GM12878 (cell line): ENCODE measurements at regions not wholly inside any gene's neighbourhood (a gene's known extent, or its start where the extent isn't known, plus 50 kb on each side); places are given as distances from the start of the nearest gene placed in this dataset.

Experiments
- ATAC-seq: fragments of 200-7000 bp; cut with Tn5 transposase; 3 replicates; pipeline ENCODE4 v1.9.1; 2020; ENCODE audit warnings: mild to moderate bottlenecking, moderate library complexity
- BruUV-seq: library from RNA; stranded (reverse); fragments of 400-500 nt; replicated peaks from 2 replicates; lab custom pipeline; 2021; lab: Mats Ljungman, UMichigan
- CTCF ChIA-PET: fragments of 300-600 bp; sonication (Branson Sonifier 250); formaldehyde crosslinking; extraction: SDS; loops from one replicate; lab custom pipeline; 2021; ENCODE audit warnings: inconsistent platforms; lab: Yijun Ruan, JAX
- POLR2A ChIA-PET: fragments of 350-600 bp; formaldehyde crosslinking; extraction: SDS; loops from one replicate; lab custom pipeline; 2021; ENCODE audit warnings: inconsistent platforms; lab: Charles Lee
- RAD21 ChIA-PET: fragments of 300-600 bp; sonication (Branson Sonifier 250); formaldehyde crosslinking; loops from one replicate; lab custom pipeline; 2023; ENCODE audit warnings: antibody characterized with exemption; ENCODE audit not compliant: unreplicated experiment; lab: Charles Lee
- SMC1A ChIA-PET: fragments of 300-600 bp; sonication (Branson Sonifier 250); formaldehyde crosslinking; loops from one replicate; lab custom pipeline; 2023; ENCODE audit not compliant: unreplicated experiment, uncharacterized antibody; lab: Charles Lee
- DNase-seq: peaks from one replicate; pipeline ENCODE4 v3.0.0-alpha.2; 2011; ENCODE audit warnings: low read depth, low spot score
- FAIRE-seq: peaks from 3 replicates; lab custom pipeline; 2011; peaks lifted over from hg19 to GRCh38; lab: Jason Lieb, UNC
- H2AFZ ChIP-seq: 2 replicates; pipeline ENCODE4 v1.6.0; 2011; ENCODE audit warnings: low read depth, low read length, control low read depth; ENCODE audit not compliant: control insufficient read depth
- H3K27ac ChIP-seq: 2 replicates; pipeline ENCODE4 v1.5.1; 2011; ENCODE audit warnings: control low read depth; ENCODE audit not compliant: control insufficient read depth, insufficient read depth
- H3K27me3 ChIP-seq, 2 experiments: replicated peaks in 1 of 2; 2 replicates each; pipeline versions ENCODE4 v1.6.0 to v1.6.1; 2011; ENCODE audit warnings: low read length in 1 of 2; ENCODE audit not compliant: control insufficient read depth in 2 of 2, insufficient read depth in 2 of 2
- H3K36me3 ChIP-seq, 2 experiments: 2 replicates each; pipeline ENCODE4 v1.5.1; 2011; ENCODE audit warnings: low read length in 1 of 2; ENCODE audit not compliant: control insufficient read depth in 2 of 2, insufficient read depth in 2 of 2
- H3K4me1 ChIP-seq: 2 replicates; pipeline ENCODE4 v1.6.1; 2011; ENCODE audit warnings: mild to moderate bottlenecking, low read length, moderate library complexity, mixed read lengths; ENCODE audit not compliant: control insufficient read depth, insufficient read depth
- H3K4me2 ChIP-seq: 2 replicates; pipeline ENCODE4 v1.6.0; 2011; ENCODE audit warnings: control low read depth; ENCODE audit not compliant: control insufficient read depth, insufficient read depth
- H3K4me3 ChIP-seq: fragments of 200-600 bp; sonication (generic); 2 replicates; pipeline ENCODE4 v1.5.1; 2016
- H3K79me2 ChIP-seq: 2 replicates; pipeline ENCODE4 v1.6.0; 2011; ENCODE audit warnings: low read length; ENCODE audit not compliant: control insufficient read depth, insufficient read depth
- H3K9ac ChIP-seq: 2 replicates; pipeline ENCODE4 v1.8.0; 2011; ENCODE audit warnings: low read length, control low read depth, mixed read lengths; ENCODE audit not compliant: control insufficient read depth, insufficient read depth
- H3K9me3 ChIP-seq: replicated peaks from 3 replicates; pipeline ENCODE4 v1.5.1; 2011; ENCODE audit warnings: mild to moderate bottlenecking, low read length; ENCODE audit not compliant: control insufficient read depth, insufficient read depth
- H4K20me1 ChIP-seq: 2 replicates; pipeline ENCODE4 v1.6.0; 2011; ENCODE audit not compliant: control insufficient read depth, insufficient read depth
- HDAC2 ChIP-seq: fragments of 200-600 bp; sonication (generic); IDR thresholded peaks from 2 replicates; pipeline ENCODE4 v1.6.1; 2017
- HDGF ChIP-seq: fragments of 450-650 bp; IDR thresholded peaks from 2 replicates; pipeline ENCODE4 v1.6.1; 2016; ENCODE audit warnings: antibody characterized with exemption
- IKZF2 ChIP-seq, 2 experiments: fragments of 450-650 bp; IDR thresholded peaks; 2 replicates each; pipeline ENCODE4 v1.6.1; 2017; ENCODE audit warnings: mild to moderate bottlenecking in 2 of 2, moderate library complexity in 2 of 2
- KLF5 ChIP-seq: fragments of 450-650 bp; IDR thresholded peaks from 2 replicates; pipeline ENCODE4 v1.6.1; 2014; ENCODE audit warnings: mild to moderate bottlenecking; ENCODE audit not compliant: partially characterized antibody
- MEF2A ChIP-seq: IDR thresholded peaks from 2 replicates; pipeline ENCODE4 v1.6.1; 2011; ENCODE audit warnings: low read depth, mild to moderate bottlenecking, low read length, moderate library complexity; ENCODE audit not compliant: insufficient read depth
- MEF2B ChIP-seq: fragments of 450-650 bp; IDR thresholded peaks from 2 replicates; pipeline ENCODE4 v1.6.1; 2018; ENCODE audit warnings: mild to moderate bottlenecking, moderate library complexity; ENCODE audit not compliant: partially characterized antibody, poor library complexity, severe bottlenecking
- POLR2A ChIP-seq: IDR thresholded peaks from 2 replicates; pipeline ENCODE4 v1.6.1; 2011; ENCODE audit warnings: low read depth, mild to moderate bottlenecking, low read length
- RFX5 ChIP-seq: IDR thresholded peaks from 2 replicates; pipeline ENCODE4 v1.6.1; 2011; ENCODE audit warnings: low read depth, low read length, improper control_type of control experiment
- RUNX3 ChIP-seq: IDR thresholded peaks from 2 replicates; pipeline ENCODE4 v1.6.1; 2012; ENCODE audit warnings: low read length, inconsistent platforms
- SRF ChIP-seq, 2 experiments: IDR thresholded peaks; 2 replicates each; pipeline ENCODE4 v1.6.1; 2011; ENCODE audit warnings: low read depth in 2 of 2, low read length in 2 of 2, mild to moderate bottlenecking in 1 of 2, moderate library complexity in 1 of 2
- WGBS: methylation state at CpG from one replicate; pipeline ENCODE4 v1.1.6; 2016; ENCODE audit warnings: low lambda C conversion rate; ENCODE audit not compliant: insufficient replicate concordance, insufficient coverage; ENCODE audit errors: missing lambda C conversion rate; 5-methylcytosine and 5-hydroxymethylcytosine counted together
- in situ Hi-C: fragments of 300-500 bp; cut with MboI; formaldehyde crosslinking; loops from 9 replicates; pipeline ENCODE4 v1.14.3; 2018; ENCODE audit warnings: mixed read lengths
- intact Hi-C: fragments of 100-400 bp; cut with micrococcal nuclease; formaldehyde crosslinking; loops from one replicate; pipeline ENCODE4 v1.14.2; 2022; ENCODE audit not compliant: unreplicated experiment
- TF ChIP-seq, protein P1 (sequence below): fragments of 450-650 bp; IDR thresholded peaks from 2 replicates; pipeline ENCODE4 v1.6.1; 2016; ENCODE audit warnings: mild to moderate bottlenecking
- TF ChIP-seq, protein P2 (sequence below): fragments of 450-650 bp; formaldehyde crosslinking; IDR thresholded peaks from 2 replicates; pipeline ENCODE4 v1.4.0; 2022; ENCODE audit warnings: mild to moderate bottlenecking, moderate library complexity

DNA sequence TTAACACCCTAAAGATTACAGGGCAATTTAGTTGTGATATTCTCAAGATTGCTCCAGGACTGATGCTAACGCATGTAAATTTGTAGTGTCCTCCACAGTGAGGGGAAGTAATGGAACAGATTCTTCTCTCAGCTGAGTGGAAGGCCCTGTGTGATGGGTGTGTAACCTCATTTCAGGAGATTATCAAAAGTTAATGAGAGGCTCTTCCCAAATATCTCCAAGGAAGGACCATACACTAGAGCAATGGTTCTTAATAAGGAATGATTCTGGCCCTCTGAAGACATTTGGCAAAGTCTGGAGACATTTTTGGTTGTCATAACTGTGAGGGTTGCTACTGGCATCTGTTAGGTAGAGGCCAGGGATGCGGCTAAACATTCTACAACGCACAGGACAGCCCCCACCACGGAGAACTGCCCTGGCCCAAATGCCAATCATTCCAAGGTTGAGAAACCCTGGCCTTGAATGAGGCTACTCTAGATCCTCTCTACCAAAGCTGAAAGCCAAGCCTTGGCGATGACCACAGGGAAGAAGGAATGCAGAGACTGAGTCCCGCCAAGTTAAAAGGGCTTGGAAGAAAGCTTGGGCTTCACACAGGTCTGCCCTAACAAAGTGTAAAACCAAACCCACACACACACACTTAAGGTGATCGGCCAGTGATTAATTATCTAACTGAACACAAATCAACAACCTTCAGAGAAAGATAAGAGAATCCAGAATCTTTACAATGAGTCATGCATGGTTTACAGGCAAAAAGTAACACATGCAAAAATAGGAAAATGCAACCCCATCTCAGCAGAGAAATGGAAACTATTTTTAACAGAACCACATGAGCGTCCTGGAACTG, 135.8 kb downstream of the SYF2 start (continued):
- TF ChIP-seq, protein P1, sequence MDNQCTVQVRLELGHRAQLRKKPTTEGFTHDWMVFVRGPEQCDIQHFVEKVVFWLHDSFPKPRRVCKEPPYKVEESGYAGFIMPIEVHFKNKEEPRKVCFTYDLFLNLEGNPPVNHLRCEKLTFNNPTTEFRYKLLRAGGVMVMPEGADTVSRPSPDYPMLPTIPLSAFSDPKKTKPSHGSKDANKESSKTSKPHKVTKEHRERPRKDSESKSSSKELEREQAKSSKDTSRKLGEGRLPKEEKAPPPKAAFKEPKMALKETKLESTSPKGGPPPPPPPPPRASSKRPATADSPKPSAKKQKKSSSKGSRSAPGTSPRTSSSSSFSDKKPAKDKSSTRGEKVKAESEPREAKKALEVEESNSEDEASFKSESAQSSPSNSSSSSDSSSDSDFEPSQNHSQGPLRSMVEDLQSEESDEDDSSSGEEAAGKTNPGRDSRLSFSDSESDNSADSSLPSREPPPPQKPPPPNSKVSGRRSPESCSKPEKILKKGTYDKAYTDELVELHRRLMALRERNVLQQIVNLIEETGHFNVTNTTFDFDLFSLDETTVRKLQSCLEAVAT, result no peak
- TF ChIP-seq HDGF (no peak), HDAC2 (no peak)

DNA sequence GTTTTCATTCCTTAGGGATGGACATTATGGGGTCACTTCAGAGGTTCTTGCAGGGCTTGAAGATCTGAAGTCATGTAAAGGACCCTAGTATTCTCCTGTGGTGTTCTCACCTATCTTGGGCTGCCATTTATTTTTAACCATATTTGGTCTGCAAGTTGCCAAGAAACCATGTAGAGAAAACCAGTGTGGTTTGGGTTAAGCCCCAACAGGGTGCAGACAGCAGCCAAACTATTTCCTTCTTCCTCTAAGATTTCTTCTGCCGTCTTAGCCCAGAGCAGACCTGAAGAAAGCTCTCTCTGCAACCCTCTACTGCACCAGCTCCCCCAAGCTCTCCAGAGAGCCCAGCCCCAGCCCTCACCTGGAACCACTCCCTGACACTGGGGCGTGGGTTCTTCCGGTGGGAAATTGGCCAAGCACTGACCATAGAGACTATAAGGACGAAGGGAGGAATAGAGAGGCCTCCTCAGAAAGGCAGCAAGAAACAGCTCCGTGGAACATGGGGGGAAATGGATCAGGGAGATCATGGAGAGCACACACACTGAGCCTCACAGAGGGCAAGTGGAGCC, 136.6 kb downstream of the SYF2 start:
- FAIRE-seq (peak; percentile 59), DNase-seq (no peak), ATAC-seq (peak; percentile 56)
- H3K9ac ChIP-seq, result no peak overlapping the region
- H2AFZ ChIP-seq, result no peak overlapping the region; the same call in 1 of the 2 replicates
- TF ChIP-seq, protein P2, sequence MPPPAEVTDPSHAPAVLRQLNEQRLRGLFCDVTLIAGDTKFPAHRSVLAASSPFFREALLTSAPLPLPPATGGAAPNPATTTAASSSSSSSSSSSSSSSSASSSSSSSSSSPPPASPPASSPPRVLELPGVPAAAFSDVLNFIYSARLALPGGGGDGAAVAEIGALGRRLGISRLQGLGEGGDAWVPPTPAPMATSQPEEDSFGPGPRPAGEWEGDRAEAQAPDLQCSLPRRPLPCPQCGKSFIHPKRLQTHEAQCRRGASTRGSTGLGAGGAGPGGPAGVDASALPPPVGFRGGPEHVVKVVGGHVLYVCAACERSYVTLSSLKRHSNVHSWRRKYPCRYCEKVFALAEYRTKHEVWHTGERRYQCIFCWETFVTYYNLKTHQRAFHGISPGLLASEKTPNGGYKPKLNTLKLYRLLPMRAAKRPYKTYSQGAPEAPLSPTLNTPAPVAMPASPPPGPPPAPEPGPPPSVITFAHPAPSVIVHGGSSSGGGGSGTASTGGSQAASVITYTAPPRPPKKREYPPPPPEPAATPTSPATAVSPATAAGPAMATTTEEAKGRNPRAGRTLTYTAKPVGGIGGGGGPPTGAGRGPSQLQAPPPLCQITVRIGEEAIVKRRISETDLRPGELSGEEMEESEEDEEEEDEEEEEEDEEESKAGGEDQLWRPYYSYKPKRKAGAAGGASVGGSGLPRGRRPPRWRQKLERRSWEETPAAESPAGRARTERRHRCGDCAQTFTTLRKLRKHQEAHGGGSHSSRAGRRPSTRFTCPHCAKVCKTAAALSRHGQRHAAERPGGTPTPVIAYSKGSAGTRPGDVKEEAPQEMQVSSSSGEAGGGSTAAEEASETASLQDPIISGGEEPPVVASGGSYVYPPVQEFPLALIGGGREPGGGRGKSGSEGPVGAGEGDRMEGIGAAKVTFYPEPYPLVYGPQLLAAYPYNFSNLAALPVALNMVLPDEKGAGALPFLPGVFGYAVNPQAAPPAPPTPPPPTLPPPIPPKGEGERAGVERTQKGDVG, result no peak
- 0 out of 4 replicates have a peak, but pooled peaks of 1 of the 2 experiments have one; percentile 14 for TF ChIP-seq IKZF2 (IDR thresholded peaks at IDR 0.05)
- 0 out of 2 replicates have a peak, but pooled peaks have one; percentile 44 for TF ChIP-seq MEF2A
- no peak for TF ChIP-seq POLR2A
- peak; percentile 77 for TF ChIP-seq RUNX3
- TF ChIP-seq MEF2B, result peak; percentile 9
- no peak for TF ChIP-seq RFX5
- no peak for TF ChIP-seq KLF5
- peak in 1 of 2 experiments; percentile 69; a peak in 1 of 4 replicates for TF ChIP-seq SRF (IDR thresholded peaks at IDR 0.05; ENCODE audit: low read depth in 2 of 2, low read length in 2 of 2)
- H3K27me3 ChIP-seq, result no peaks in the 10 kb centered on the region; a peak in 1 of 4 replicates
- ChIA-PET RAD21 (interaction anchor here (0.7 to 7.6 kb wide), 3 partner anchors 64 to 246 kb away, joined by 4 to 60 read pairs (median 5); no protein-coding TSS in a partner anchor), SMC1A (interaction anchor here (0.6 to 8.7 kb wide), 5 partner anchors 25 to 408 kb away, joined by 3 to 61 read pairs (median 3); no protein-coding TSS in a partner anchor), CTCF (interaction anchor here (1.4 to 1.5 kb wide), 2 partner anchors 53 to 61 kb away, joined by 3 to 5 read pairs; no protein-coding TSS in a partner anchor), POLR2A (no interaction called here)
- in situ Hi-C loops (no loop called here), intact Hi-C loops (no loop called here)
- H3K4me3 ChIP-seq, result no peak overlapping the region
- WGBS, result 9% methylated on average over 5 of the region's 5 CpGs
- peak overlapping the region; percentile 32; the same call in 1 of the 2 replicates for H3K4me2 ChIP-seq
- no peaks in the 10 kb centered on the region for H3K36me3 ChIP-seq
- no peaks in the 10 kb centered on the region for H3K79me2 ChIP-seq
- no peaks in the 10 kb centered on the region for H4K20me1 ChIP-seq
- H3K4me1 ChIP-seq, result peaks cover 52% of the 10 kb centered on the region
- H3K9me3 ChIP-seq, result peaks cover 14% of the 10 kb centered on the region
- peak overlapping the region; percentile 50 for H3K27ac ChIP-seq
- BruUV-seq, result no TSS peak
